ENCODE measurements at regions not wholly inside any gene's neighbourhood (a gene's known extent, or its start where the extent isn't known, plus 50 kb on each side); places are given as distances from the start of the nearest gene placed in this dataset.

- no peaks in the 10 kb centered on the region for H3K36me3 ChIP-seq (ENCODE audit: insufficient read depth, low read length, poor library complexity, severe bottlenecking)
- H3K27me3 ChIP-seq (replicated peaks; ENCODE audit: insufficient read depth, low read depth, low read length, poor library complexity): no peaks in the 10 kb centered on the region
- POLR2A ChIA-PET (ENCODE audit: low non-redundant PET): no interaction called here
- no peak overlapping the region for H3K4me3 ChIP-seq (ENCODE audit: low read depth, low read length, poor library complexity, severe bottlenecking)
- no TSS peak for BruUV-seq (replicated peaks)
- no peak for DNase-seq (ENCODE audit: low spot score)
- CTCF ChIA-PET: no interaction called here
- no peaks in the 10 kb centered on the region for H3K9me3 ChIP-seq (ENCODE audit: low read depth, low read length, poor library complexity, severe bottlenecking)
- no peak overlapping the region for H3K27ac ChIP-seq (ENCODE audit: low read depth, low read length, poor library complexity, severe bottlenecking)
- TF ChIP-seq EZH2 (IDR thresholded peaks at IDR 0.05; ENCODE audit: borderline replicate concordance, low read depth, low read length, poor library complexity, severe bottlenecking) (no peak), CTCF (conservative IDR thresholded peaks at IDR 0.05; ENCODE audit: low read depth, low read length) (no peak)
- H3K4me1 ChIP-seq (ENCODE audit: insufficient read depth, low read length, poor library complexity, severe bottlenecking): no peaks in the 10 kb centered on the region
- intact Hi-C loops (cut with micrococcal nuclease; ENCODE audit: unreplicated experiment): no loop called here
Observed at GRCh38 chr10:28924717-28925116, 247.4 kb downstream of the BAMBI start.

GRCh38 chr10:28925121-28925663, 247.9 kb downstream of the BAMBI start:
- POLR2A ChIA-PET (ENCODE audit: low non-redundant PET): no interaction called here
- TF ChIP-seq CTCF (conservative IDR thresholded peaks at IDR 0.05; ENCODE audit: low read depth, low read length) (no peak), EZH2 (IDR thresholded peaks at IDR 0.05; ENCODE audit: borderline replicate concordance, low read depth, low read length, poor library complexity, severe bottlenecking) (no peak)
- no TSS peak for BruUV-seq (replicated peaks)
- H3K27ac ChIP-seq (ENCODE audit: low read depth, low read length, poor library complexity, severe bottlenecking): no peak overlapping the region
- H3K9me3 ChIP-seq (ENCODE audit: low read depth, low read length, poor library complexity, severe bottlenecking): no peaks in the 10 kb centered on the region
- no peaks in the 10 kb centered on the region for H3K36me3 ChIP-seq (ENCODE audit: insufficient read depth, low read length, poor library complexity, severe bottlenecking)
- H3K4me3 ChIP-seq (ENCODE audit: low read depth, low read length, poor library complexity, severe bottlenecking): no peak overlapping the region
- H3K27me3 ChIP-seq (replicated peaks; ENCODE audit: insufficient read depth, low read depth, low read length, poor library complexity): no peaks in the 10 kb centered on the region
- intact Hi-C loops (cut with micrococcal nuclease; ENCODE audit: unreplicated experiment): no loop called here
- DNase-seq (ENCODE audit: low spot score): no peak
- CTCF ChIA-PET: no interaction called here
- no peaks in the 10 kb centered on the region for H3K4me1 ChIP-seq (ENCODE audit: insufficient read depth, low read length, poor library complexity, severe bottlenecking)

- ChIA-PET POLR2A (ENCODE audit: low non-redundant PET) (no interaction called here), CTCF (no interaction called here)
- Histone ChIP-seq H3K4me1 (ENCODE audit: insufficient read depth, low read length, poor library complexity, severe bottlenecking) (no peaks in the 10 kb centered on the region), H3K9me3 (ENCODE audit: low read depth, low read length, poor library complexity, severe bottlenecking) (no peaks in the 10 kb centered on the region), H3K27me3 (replicated peaks; ENCODE audit: insufficient read depth, low read depth, low read length, poor library complexity) (no peaks in the 10 kb centered on the region), H3K36me3 (ENCODE audit: insufficient read depth, low read length, poor library complexity, severe bottlenecking) (no peaks in the 10 kb centered on the region), H3K27ac (ENCODE audit: low read depth, low read length, poor library complexity, severe bottlenecking) (no peak overlapping the region), H3K4me3 (ENCODE audit: low read depth, low read length, poor library complexity, severe bottlenecking) (no peak overlapping the region)
- TF ChIP-seq CTCF (conservative IDR thresholded peaks at IDR 0.05; ENCODE audit: low read depth, low read length) (no peak), EZH2 (IDR thresholded peaks at IDR 0.05; ENCODE audit: borderline replicate concordance, low read depth, low read length, poor library complexity, severe bottlenecking) (no peak)
- intact Hi-C loops (cut with micrococcal nuclease; ENCODE audit: unreplicated experiment): no loop called here
- DNase-seq (ENCODE audit: low spot score): no peak
- BruUV-seq (replicated peaks): no TSS peak
Observed at GRCh38 chr10:28926932-28927331, 249.6 kb downstream of the BAMBI start.

Measured in A673 (cell line).